ENCODE measurements at regions not wholly inside any gene's neighbourhood (a gene's known extent, or its start where the extent isn't known, plus 50 kb on each side); places are given as distances from the start of the nearest gene placed in this dataset.

GRCh38 chr7:17142831-17143541, 155.5 kb upstream of the AHR start (continued):
- TF ChIP-seq TBL1XR1 (IDR thresholded peaks at IDR 0.05; ENCODE audit: borderline replicate concordance, low read length, partially characterized antibody), result peak; percentile 64
- 0 out of 2 replicates have a peak, but pooled peaks have one; percentile 33 for TF ChIP-seq ZNF614 (CRISPR knock-in tag; IDR thresholded peaks at IDR 0.05; ENCODE audit: borderline replicate concordance)
- no peak for TF ChIP-seq ZMYM2 (CRISPR knock-in tag; IDR thresholded peaks at IDR 0.05)
- TF ChIP-seq ZFP36 (IDR thresholded peaks at IDR 0.05; ENCODE audit: borderline replicate concordance, low read depth, low read length, partially characterized antibody), result no peak
- 0 out of 2 replicates have a peak, but pooled peaks have one; percentile 46 for TF ChIP-seq PHF21A (CRISPR knock-in tag; IDR thresholded peaks at IDR 0.05)
- TF ChIP-seq MIXL1 (CRISPR knock-in tag; IDR thresholded peaks at IDR 0.05), result peak; percentile 77
- TF ChIP-seq PPARG (CRISPR knock-in tag; conservative IDR thresholded peaks at IDR 0.05), result 0 out of 2 replicates have a peak, but pooled peaks have one; percentile 64
- TF ChIP-seq CREM (IDR thresholded peaks at IDR 0.05), result peak; percentile 78
- no peak for TF ChIP-seq CREM (CRISPR knock-in tag; IDR thresholded peaks at IDR 0.05)
- no peak for TF ChIP-seq ZNF451 (CRISPR knock-in tag; IDR thresholded peaks at IDR 0.05)
- TF ChIP-seq THAP7 (CRISPR knock-in tag; IDR thresholded peaks at IDR 0.05), result no peak
- TF ChIP-seq THRA (CRISPR knock-in tag; IDR thresholded peaks at IDR 0.05; ENCODE audit: borderline replicate concordance), result peak; percentile 60; the same call in 1 of the 2 replicates
- no peak for TF ChIP-seq ZNF407 (CRISPR knock-in tag; IDR thresholded peaks at IDR 0.05; ENCODE audit: not compliant biosample characterization)
- TF ChIP-seq ZNF597 (CRISPR knock-in tag; IDR thresholded peaks at IDR 0.05), result no peak

All from HepG2 (cell line).